ENCODE measurements at regions not wholly inside any gene's neighbourhood (a gene's known extent, or its start where the extent isn't known, plus 50 kb on each side); places are given as distances from the start of the nearest gene placed in this dataset.

GRCh38 chr6:23611776-23612381 is 514.1 kb upstream of the NRSN1 start:
- no peak for TF ChIP-seq CTCF (conservative IDR thresholded peaks at IDR 0.05)
- no peak for TF ChIP-seq ZFX (IDR thresholded peaks at IDR 0.05)
